ENCODE measurements at regions not wholly inside any gene's neighbourhood (a gene's known extent, or its start where the extent isn't known, plus 50 kb on each side); places are given as distances from the start of the nearest gene placed in this dataset.

- TF ChIP-seq, protein P1, sequence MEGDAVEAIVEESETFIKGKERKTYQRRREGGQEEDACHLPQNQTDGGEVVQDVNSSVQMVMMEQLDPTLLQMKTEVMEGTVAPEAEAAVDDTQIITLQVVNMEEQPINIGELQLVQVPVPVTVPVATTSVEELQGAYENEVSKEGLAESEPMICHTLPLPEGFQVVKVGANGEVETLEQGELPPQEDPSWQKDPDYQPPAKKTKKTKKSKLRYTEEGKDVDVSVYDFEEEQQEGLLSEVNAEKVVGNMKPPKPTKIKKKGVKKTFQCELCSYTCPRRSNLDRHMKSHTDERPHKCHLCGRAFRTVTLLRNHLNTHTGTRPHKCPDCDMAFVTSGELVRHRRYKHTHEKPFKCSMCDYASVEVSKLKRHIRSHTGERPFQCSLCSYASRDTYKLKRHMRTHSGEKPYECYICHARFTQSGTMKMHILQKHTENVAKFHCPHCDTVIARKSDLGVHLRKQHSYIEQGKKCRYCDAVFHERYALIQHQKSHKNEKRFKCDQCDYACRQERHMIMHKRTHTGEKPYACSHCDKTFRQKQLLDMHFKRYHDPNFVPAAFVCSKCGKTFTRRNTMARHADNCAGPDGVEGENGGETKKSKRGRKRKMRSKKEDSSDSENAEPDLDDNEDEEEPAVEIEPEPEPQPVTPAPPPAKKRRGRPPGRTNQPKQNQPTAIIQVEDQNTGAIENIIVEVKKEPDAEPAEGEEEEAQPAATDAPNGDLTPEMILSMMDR (conservative IDR thresholded peaks at IDR 0.05): no peak
- TF ChIP-seq EZH2 (IDR thresholded peaks at IDR 0.05; ENCODE audit: low read depth): no peak
These were observed 115.7 kb upstream of the PJA1 start for GRCh38 chrX:69280933-69281332.

Data from PC-9 (cell line).